ENCODE measurements at regions not wholly inside any gene's neighbourhood (a gene's known extent, or its start where the extent isn't known, plus 50 kb on each side); places are given as distances from the start of the nearest gene placed in this dataset.
"Not testable (repeated sequence)": the region's sequence is repeated elsewhere in the genome, so short reads cannot be mapped to it uniquely, and the experiment has no call there.

DNA sequence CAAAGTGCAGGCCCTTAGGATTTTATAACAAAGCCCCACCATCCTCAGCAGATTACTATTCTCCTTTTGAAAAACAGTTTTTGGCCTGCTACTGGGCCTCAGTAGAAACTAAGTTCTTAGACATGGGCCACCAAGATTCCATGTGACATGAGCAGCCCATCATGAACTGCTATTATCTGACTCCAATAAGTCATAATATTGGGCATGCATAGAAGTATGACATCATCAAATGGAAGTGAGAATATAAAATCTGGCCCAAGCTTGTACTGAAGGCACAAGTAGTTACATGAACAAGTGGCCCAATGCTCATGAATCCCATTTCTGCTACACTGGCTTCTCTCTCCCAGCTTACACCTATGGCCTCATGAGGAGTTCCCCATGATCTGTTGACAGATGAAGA, 404.8 kb downstream of the EPHA5 start:
- no peak for DNase-seq

DNA sequence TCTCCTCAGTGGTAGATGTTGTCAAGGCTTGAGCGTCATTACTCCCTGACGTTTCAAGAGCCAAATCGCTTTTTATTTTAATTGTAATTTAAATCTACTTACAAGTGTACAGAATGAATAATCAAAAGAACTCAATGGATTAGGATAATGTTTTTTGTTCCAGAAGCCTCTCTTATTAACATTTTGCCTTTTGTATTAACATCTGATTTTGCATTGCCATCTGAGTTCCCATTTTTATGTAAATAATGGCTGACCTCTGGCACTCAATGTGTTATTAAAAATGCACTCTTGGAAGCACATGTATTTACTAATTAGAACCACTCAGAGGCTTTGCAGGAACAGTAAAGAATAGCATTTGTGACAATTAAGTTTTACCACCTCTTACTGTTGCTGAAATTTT, 411.0 kb downstream of the EPHA5 start:
- no peak for DNase-seq

DNA sequence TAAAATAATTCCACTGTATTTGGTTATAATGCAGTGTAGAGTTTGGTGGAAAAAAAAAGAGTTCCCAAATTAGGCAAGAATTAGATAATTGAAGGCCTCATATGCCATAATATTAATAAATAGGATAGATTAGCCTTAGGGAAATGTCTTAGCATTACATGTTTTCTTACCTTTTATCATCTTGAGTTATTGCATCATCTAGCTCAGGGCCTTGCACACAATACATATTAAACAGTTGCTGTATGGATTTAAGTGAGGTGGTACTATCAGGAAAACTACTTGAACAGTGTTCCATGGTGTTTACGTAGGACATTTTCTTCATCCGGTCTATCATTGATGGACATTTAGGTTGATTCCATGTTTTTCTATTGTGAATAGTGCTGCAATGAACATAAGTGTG, 419.4 kb downstream of the EPHA5 start:
- no peak for DNase-seq

DNA sequence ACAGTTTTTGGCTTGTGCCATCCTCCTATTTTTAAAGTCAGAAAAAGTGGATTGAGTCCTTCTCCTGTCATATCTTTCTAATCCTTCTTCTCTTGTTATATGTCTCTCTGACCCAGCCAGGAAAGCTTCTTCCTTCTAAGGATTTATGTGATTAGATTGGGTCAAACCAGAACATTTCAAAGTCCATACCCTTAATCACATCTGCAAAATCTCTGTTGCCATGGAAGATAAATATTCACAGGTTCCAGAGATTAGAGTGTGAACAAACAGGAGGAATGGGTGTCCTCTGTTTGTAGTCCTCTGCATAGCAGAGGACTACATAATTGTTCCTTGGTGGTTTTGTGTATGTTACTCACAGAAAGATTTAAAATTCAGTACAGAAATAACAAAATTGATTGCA, 421.2 kb downstream of the EPHA5 start:
- DNase-seq: no peak

DNA sequence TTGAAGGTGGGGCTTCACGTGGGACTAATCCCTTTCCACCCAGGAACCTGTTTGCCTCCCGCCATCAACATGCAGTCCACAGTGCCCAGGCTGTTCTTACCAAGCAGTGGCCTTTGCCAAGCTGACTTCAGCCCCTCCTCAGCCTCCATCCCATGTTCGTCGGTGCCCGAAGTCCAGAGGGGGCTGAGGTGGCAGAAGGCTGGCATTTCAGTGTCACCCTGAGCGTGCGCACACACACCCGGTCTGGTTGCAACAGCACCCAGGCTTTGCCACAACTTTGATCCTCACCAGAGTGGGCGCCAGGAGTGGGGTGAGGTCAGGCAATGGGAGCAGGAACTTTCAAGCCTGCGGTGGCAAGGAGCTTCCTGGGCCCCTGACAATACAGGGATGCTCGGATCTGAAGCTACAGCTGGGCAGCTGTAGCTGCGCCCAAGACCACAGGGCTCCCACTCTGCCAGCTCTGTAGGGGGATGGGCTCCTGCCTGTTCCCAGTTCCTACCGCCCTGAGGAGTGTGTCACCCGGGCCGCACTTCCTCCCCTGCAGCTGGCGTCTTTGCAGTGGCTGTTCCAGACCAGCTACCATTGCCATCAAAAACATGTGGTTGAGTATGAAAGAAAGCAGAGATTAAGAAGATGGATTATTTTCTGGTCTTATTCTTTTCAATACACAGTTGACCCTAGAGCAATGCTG, 428.0 kb downstream of the EPHA5 start:
- DNase-seq: no peak

DNA sequence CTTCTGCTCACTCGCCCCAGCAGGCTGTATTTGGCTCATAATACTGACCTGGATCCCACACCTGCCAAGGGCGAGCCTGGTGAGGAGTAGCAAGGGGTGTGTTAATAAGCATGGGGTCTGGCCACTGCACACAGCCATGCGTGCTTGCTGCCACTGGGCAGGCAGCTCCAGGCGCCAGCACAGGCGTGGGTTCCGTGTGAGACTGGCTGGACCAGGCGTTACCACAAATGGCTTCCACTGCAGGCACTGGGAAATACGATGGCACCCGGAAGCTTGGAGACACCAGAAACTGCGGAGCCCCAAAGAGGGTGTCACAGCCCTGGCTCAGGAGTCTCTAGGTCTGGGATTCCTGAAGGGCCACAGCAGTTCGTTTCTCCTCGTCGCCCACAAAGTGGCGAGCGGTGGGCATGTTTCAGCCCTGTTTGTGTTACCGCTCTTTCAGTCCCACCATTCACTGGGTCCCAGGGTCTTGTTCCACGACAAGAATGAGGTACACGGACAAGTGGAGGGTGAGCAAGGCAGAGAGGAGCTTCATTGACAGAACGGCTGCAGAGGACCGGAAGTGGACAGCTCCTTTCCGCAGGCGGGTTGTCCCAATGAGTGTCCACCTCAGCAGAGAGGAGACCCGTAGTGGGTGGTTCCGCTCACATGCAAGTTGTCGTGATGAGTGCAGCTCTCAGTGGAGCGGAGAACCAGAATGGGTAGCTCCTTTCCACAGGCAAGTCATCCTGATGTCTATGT, 428.9 kb downstream of the EPHA5 start:
- DNase-seq: no peak

DNA sequence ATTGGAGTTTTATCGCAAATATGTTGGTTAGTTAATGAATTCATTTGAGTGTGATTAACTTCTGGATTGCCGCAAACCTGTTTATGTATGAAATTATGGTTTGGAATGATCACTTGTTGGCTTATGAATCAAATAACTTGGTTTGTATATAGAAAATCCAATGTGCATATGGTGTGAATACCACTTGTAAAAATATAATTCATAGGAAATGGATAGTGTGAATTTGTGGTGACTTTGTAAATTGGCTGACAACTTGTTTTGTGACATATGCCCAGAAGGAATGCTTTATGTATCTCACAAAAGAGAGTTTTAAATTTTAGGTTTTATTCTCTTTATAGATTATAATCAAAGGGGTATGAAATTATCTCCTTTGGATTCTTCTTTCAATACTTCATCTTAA, 436.2 kb downstream of the EPHA5 start:
- no peak for DNase-seq

DNA sequence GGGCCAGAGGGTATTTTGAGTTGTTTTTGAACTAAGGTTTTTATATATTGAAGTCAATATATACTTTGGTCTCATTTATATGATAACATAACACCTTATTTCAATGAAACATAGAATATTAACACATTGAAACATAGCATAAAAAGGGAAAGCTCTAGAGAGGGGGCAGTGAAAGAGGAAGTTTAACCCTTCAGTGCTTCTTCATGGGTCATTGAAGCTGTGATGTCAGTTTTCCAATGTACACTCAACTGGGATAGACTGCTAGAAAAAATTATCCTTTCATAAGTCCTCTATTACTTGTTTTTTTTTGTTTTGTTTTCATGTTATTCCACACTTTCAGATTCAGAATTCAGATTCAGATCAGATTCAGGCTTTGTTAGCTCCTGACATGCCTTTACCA, 442.7 kb downstream of the EPHA5 start:
- no peak for DNase-seq

DNA sequence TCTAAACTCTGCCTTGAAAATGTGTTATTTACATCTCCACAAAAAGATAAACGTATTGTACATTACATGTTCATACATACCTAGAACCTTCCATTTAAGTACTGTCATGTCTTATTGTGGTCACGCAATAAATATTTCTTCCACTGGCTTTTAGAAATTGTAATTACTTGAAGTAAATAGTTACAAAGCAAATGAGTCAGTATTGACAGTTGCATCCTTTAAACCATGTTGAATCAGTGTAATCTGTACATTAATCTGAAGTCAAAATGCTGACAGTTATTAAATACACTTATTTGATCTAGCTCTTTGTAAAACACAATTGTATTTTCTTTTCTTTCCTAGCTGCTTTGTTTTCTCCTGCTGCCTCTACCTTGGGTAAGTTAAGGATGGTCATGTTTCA, 446.7 kb downstream of the EPHA5 start:
- no peak for DNase-seq

DNA sequence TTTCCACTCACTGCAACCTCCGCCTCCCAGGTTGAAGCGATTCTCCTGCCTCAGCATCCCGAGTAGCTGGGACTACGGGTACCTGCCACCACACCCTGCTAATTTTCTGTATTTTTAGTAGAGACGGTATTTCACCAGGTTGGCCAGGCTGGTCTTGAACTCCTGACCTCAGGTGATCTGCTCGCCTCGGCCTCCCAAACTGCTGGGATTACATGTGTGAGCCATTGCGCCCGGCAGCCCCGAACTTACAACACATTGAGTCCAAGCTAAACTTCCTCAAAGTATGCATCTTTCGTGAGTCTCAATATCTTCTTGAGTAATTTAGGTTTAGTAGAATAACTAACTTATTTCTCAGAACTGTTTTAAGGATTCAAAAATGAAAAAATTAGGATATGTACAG, 447.2 kb downstream of the EPHA5 start:
- DNase-seq: not testable (repeated sequence)

DNA sequence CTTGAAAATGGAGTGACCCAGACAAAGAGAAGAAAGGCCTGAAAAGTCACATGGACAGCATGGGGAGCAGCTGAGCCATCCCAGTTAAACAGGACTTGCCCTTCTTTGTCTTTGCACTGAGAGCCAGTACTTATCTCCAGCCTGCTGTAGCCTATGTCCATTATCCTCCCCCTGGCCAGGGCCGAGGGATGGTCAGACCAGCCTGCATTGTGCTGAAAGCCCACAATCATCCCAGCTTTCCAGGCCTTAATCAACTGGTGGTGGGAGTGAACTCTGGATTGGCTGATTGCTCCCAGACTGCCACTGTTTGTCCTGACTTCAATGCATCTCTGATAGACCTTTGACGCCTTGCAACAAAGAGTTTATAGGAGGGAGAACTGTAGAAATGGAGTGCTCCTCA, 453.1 kb downstream of the EPHA5 start:
- DNase-seq: no peak

DNA sequence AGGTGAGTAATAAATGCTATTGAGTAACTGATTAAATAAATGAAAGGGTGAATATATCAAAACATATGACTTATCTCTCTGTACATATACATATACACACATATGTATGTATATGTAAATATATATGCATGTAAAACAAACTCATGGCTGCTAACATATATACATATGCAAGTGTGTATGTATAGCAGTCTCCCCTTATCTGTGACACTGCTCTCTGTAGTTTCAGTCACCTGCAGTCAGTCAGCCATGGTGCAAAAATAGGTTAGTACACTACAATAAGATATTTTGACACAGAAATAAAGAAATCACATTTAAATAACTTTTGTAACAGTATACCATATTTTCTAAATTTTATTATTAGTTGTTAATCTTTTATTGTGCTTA, 467.4 kb downstream of the EPHA5 start:
- no peak for DNase-seq

DNA sequence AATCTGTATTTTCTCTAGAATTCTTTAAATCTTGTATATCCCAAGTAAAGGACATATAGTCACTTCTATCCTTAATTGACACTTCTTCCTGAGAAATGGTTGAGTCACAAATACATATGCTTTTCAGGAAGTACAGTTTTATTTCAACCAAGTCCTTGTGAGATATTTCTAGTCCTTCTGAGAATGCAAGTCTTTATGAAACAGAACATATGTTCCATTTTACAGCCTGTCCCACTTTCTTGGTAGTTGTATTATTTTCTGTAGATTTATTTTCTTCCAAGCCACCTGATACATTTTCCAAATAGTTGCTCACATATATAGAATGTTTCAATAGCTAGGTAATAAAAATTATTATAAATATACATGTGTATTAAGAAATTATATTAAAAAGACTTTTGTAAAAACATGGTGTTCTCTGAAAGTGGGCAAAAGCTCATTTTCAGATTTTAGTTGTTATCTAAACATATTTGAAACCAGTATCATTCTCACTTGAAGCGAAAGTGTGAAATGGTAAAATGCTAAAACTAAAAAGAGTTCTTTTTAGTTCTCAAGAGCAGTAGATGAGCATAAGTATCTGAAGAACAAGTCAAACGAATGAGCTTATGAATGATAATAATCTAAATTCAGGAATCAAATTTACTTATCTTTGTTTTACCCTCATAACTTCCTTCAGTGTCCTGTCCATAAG, 468.0 kb downstream of the EPHA5 start:
- no peak for DNase-seq

DNA sequence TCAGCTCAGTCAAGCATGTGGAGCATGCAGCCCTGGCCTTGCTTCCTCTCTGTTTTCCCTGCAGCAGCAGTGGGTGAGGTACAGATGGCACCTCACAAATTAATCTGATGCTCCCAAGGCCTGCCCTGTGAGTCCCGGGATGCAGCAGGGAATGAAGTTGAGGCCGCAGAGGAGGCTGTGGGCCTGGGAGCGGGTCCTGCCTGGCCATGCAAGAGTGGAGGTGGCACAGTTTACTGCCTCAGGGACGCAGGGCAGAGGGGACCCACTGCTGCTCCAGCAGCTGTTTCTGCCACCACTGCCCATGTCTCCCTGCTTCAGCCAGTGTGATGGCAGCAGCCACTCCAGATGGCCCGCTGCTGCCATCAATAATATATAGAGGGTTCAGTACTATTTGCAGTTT, 474.6 kb downstream of the EPHA5 start:
- no peak for DNase-seq

DNA sequence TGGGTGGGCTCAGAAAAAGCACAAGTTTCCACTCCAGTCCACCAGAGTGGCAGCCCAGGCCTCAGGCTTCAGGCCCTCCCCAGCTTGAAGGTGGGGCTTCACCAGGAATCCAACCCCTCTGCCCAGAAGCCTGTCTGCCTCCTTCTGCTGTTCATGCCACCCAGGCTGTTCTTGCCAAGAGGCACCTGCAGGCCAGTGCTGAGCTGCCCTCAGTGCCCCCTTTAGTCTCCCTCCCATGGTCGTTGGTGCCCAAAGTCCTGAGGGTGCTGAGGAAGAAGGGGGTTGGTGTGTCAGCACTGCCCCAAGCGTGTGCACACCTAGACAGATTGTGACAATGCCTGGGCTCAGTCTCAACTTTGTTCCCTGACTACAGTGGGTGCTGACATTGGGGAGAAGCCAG, 475.3 kb downstream of the EPHA5 start:
- DNase-seq: no peak

DNA sequence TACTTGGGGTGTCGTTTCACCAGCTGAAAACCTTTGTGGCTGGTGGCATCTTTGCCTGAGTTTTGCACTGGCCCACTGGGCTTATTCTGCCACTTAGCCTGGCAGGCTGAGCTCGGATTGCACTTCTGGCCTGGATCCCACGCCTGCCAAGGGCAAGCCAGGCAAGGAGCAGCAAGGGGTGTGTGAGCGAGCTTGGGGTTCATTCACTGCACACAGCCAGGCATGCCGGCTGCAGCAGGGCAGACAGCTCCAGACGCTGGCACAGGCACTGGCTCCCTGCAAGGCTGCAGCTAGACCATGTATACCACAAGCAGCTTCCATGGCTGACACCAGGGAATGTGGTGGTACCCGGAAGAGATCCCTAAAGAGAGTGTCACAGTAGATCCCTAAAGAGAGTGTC, 476.3 kb downstream of the EPHA5 start:
- DNase-seq: no peak

DNA sequence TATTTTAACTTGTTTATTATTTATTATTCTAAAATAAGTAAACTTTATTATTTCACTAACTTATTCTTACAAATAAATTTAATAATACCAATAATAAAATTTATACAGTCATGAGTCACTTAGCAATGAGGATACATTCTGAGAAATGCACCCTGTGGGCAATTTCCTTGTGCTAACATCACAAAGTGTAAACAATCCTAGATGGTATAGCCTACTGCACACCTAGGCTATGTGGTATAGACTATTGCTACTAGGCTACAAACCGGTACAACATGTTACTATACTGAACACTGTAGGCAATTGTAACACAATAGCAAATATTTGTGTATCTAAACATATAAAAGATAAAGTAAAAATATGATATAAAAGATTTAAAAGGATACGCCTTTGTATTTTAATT, 479.5 kb downstream of the EPHA5 start:
- DNase-seq: no peak

DNA sequence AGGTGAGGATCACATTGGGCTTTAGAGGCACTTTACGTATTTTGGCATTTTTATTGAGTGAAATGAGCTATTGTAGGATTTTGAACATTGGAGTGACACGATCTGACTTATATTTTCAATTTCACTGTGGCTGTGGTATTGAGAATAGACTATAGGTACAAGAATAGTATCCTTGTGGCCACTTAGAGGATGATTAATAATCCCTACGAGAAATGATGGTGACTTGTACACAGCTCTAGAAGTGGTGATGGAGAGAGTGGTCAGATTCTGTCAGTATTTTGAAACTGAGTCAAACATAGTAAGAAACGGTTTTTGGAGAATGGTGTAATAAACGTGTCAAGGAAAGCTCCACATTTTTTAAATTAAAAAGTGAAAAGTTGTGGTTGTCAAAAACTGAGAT, 494.7 kb downstream of the EPHA5 start:
- DNase-seq: no peak

DNA sequence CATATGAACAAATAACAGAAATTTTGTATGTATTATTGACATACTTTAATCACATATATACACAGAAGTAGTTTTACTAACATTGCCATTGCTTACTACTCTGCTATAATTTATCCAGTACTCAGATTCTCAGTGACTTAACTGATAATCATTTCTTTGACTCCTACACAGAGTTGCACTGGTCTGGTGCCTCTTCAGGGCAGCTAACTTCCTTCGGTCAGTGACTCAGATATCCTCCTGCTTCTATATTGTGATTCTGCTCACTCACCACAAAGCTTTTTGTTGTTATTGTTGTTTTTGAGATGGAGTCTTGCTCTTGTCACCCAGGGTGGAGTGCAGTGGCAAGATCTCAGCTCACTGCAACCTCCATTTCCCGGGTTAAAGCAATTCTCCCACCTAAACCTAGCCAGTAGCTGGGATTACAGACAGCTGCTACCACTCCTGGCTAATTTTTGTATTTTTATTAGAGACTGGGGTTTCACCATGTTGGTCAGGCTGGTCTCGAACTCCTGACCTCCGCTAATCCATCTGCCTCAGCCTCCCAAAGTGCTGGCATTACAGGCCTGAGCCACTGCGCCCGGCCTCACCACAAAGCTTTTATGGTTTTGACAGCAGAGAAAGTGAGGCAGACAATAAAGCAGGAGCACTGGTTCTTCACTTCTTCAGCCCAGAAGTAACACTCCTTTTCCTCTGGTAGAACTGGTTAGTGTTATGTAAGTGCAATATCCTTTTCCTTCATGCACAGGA, 499.3 kb downstream of the EPHA5 start:
- no peak for DNase-seq

DNA sequence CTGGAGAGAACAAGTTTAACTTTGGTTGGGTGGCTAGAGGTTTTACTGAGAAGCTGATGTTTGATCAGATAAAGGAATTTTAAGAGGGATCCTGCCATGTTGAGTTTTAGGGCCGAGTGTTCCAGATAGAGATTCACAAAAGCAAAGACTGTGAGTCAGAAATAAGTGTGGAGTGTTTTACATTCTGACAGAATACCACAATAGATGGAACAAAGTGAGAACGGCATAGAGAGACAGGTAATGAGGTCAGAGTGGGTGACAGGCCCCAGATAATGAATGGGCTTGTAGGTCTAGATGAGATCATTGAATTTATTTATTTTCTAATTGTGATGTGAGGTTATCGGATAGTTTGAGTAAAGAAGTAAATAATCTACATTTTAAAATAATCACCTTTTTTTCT, 502.6 kb downstream of the EPHA5 start:
- no peak for DNase-seq

DNA sequence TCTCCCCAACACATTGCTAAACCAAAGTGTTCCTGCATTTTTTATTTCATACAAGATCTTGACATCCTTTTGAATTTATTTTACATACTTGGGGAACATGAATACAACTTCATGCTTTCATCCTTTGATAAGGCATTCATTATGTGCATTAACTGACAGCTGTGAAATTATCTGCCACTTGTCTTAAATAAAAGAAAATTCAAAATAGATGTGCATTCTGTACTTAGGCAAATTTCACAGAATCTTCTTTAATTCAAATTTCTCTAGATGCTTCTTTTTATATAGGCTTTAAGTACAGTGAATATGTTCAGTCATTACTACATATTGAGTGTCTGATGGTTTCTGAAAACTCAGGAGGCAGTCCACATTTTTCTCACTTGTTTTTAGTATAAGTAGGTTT, 518.1 kb downstream of the EPHA5 start:
- DNase-seq: no peak

DNA sequence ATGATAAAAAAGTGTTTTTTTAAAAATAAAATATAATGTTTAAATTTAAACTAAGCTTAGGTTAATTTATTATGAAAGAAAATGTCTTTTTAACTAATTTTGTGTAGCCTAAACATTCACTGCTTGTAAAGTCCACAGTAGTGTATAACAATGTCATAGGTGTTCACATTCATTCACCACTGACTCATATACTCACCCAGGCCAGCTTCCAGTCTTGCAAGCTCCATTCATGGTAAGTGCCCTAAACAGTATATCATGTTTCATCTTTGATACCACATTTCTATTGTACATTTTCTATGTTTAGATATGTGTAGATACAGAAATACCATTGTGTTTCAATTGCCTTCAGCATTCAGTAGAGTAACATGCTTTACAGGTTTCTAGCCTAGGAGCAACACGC, 530.3 kb downstream of the EPHA5 start:
- no peak for DNase-seq

DNA sequence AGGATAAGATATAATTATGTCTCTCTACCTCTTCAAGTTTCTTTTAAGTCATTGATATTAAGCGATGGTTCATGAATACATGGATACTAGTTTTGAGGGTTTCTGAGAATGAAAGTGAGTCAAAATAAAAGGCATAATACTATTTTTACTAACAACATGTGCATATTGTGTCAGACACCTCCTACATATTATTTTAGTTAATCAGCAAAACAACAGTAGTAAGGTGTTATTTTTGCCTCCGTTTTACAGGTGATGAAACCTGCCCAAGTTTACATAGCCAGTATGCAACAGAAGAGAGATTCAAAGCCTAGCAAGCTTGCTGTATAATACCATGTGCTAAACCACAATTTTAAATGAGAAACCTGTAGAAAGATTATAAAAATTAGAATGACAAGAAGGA, 544.1 kb downstream of the EPHA5 start:
- DNase-seq: no peak

DNA sequence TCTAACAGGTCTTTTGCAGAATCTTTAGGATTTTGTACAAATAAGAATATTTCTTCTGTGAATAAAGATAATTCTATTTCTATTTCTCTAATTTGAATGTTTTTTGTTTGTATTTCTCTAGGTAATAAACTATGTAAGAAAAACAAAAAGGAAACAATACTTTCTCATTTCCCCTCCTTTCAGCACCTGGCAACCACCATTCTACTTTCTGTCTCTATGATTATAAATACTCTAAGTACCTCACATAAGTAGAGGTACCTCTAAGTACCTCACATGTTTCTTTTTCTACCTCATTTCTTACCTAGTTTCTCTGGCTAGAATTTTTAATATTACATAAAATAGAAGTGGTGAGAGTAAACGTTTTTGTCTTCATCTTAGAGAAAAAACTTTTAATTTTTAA, 550.0 kb downstream of the EPHA5 start:
- no peak for DNase-seq

Data from stimulated activated CD4-positive, alpha-beta T cell treated with anti-CD3 and anti-CD28 coated beads, Interleukin-15, amount 100 ng/mL, for 24 hours (primary cell).